Limb (tissue), 2 donors: ENCODE measurements at regions not wholly inside any gene's neighbourhood (a gene's known extent, or its start where the extent isn't known, plus 50 kb on each side); places are given as distances from the start of the nearest gene placed in this dataset.
A peak's percentile ranks its signal among the peaks of the same experiment; 100 is the strongest.
"Not testable (repeated sequence)": the region's sequence is repeated elsewhere in the genome, so short reads cannot be mapped to it uniquely, and the experiment has no call there.

Source experiments
- DNase-seq, 2 donors: peaks; one replicate each; pipeline ENCODE4 v3.0.0-alpha.2; 2016; ENCODE audit errors: extremely low spot score in 2 of 2

- no peak for DNase-seq
These were observed 107.2 kb upstream of the L3MBTL4 start for GRCh38 chr18:6521803-6522418.

GRCh38 chr18:6525604-6526003 lies 110.9 kb upstream of the L3MBTL4 start:
- no peak for DNase-seq

- no peak for DNase-seq
These were observed 122.8 kb upstream of the L3MBTL4 start for GRCh38 chr18:6537475-6537874.

GRCh38 chr18:6541131-6541679 lies 126.5 kb upstream of the L3MBTL4 start:
- not testable (repeated sequence) for DNase-seq

GRCh38 chr18:6542296-6542695 lies 127.6 kb upstream of the L3MBTL4 start:
- DNase-seq: no peak

GRCh38 chr18:6543330-6543908 lies 128.7 kb upstream of the L3MBTL4 start:
- peak in 1 of 2 donors; percentile 66 for DNase-seq

- DNase-seq: no peak
These were observed 131.5 kb upstream of the L3MBTL4 start for GRCh38 chr18:6546229-6546628.

- no peak for DNase-seq
These were observed 132.8 kb upstream of the L3MBTL4 start for GRCh38 chr18:6547476-6547875.

GRCh38 chr18:6553234-6553900 lies 138.7 kb upstream of the L3MBTL4 start:
- DNase-seq: no peak

- no peak for DNase-seq
These were observed 142.5 kb upstream of the L3MBTL4 start for GRCh38 chr18:6557057-6557769.

GRCh38 chr18:6557770-6558248 lies 143.1 kb upstream of the L3MBTL4 start:
- no peak for DNase-seq

- no peak for DNase-seq
These were observed 143.9 kb upstream of the L3MBTL4 start for GRCh38 chr18:6558446-6559156.

GRCh38 chr18:6559296-6559695 lies 144.6 kb upstream of the L3MBTL4 start:
- DNase-seq: no peak

- no peak for DNase-seq
These were observed 146.3 kb upstream of the L3MBTL4 start for GRCh38 chr18:6561016-6561415.

GRCh38 chr18:6561420-6561861 lies 146.7 kb upstream of the L3MBTL4 start:
- peak in 1 of 2 donors; percentile 28 for DNase-seq

GRCh38 chr18:6561862-6562291 lies 147.2 kb upstream of the L3MBTL4 start:
- no peak for DNase-seq

- no peak for DNase-seq
These were observed 149.2 kb upstream of the L3MBTL4 start for GRCh38 chr18:6563896-6564295.

GRCh38 chr18:6564950-6565814 lies 150.5 kb upstream of the L3MBTL4 start:
- DNase-seq: no peak

- no peak for DNase-seq
These were observed 151.0 kb upstream of the L3MBTL4 start for GRCh38 chr18:6565815-6566081.

- DNase-seq: no peak
These were observed 151.7 kb upstream of the L3MBTL4 start for GRCh38 chr18:6566338-6566911.
